Embryonic facial prominence (tissue), 1 donor: ENCODE measurements at regions not wholly inside any gene's neighbourhood (a gene's known extent, or its start where the extent isn't known, plus 50 kb on each side); places are given as distances from the start of the nearest gene placed in this dataset.
A peak's percentile ranks its signal among the peaks of the same experiment; 100 is the strongest.

Experiments used
- DNase-seq: peaks from one replicate; pipeline ENCODE4 v3.0.0-alpha.2; 2016; ENCODE audit errors: extremely low spot score

DNA sequence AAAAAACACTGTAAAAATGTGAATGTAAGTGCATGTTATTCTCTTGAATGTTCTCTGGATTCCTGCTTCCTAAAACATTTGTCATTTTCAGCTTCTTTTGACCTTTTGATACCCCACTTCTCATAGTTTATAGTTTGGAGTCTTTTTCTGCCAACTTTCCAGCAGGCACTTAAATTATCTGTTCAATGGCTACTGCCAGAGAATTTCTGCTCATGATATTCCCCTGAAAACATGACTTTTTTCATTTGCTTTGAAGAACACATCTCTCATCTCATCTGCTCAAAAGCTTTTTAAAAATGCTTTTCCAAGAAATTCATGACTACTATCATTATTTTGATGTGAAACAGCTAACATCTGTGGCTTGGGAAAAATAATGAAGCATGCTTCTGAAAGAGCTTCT lies 269.7 kb upstream of the PCDH7 start:
- no peak for DNase-seq

DNA sequence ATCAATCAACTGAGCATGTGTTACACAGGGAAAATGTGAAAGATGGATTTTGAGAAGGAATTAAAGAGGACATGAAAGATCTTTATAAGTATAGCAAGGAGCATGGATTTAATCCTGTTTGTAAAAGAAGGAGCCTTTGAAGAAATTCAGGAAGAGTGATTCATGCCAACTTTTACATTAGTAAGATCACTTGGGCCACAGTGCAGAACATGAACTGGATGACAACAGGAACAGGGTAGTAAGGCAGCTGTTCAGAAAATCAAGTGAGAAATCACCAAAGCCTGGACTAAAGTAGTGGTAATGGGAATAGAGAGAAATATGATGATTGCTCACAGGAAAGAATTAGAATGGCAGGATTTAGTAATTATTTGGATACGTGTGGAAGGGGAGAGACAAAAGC lies 265.7 kb upstream of the PCDH7 start:
- no peak for DNase-seq

DNA sequence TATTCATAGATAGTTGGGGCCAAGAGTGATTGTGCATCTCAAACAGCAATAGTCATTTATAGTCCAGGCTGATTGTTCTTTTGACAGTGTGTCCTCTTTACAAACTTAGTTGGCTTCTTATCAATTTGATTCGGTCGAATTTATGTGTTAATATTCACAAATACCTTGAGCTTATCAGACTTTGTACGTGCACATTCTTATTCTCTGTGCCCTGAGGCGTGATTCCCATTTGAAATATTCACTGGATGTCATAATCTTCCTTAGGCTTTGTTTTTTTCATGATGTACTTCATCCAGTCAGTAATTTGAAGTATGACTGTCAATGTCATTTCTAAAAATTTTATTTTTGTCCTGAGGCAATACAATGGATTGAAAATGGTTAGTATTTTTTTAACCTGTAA lies 263.5 kb upstream of the PCDH7 start:
- no peak for DNase-seq

DNA sequence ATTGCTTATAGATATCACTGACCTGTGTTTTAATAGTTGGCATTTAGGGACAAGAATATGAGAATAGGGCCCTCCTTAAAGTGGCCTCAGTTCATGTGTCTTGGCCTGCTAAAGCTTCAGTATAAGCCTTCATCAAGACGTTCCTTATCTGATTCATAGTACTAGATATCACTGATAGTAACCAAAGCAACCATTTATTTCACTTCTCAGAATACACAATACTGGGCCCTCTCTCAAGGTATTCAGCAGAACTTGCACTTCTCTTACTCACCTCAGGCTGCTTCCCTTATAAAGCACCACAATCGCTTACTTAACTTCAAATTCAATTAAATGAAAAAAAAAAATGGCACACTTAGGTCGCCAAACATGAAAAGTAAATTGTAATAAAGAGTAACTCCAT lies 259.4 kb upstream of the PCDH7 start:
- no peak for DNase-seq

- no peak for DNase-seq
These were observed 259.0 kb upstream of the PCDH7 start for GRCh38 chr4:30461218-30461617.

DNA sequence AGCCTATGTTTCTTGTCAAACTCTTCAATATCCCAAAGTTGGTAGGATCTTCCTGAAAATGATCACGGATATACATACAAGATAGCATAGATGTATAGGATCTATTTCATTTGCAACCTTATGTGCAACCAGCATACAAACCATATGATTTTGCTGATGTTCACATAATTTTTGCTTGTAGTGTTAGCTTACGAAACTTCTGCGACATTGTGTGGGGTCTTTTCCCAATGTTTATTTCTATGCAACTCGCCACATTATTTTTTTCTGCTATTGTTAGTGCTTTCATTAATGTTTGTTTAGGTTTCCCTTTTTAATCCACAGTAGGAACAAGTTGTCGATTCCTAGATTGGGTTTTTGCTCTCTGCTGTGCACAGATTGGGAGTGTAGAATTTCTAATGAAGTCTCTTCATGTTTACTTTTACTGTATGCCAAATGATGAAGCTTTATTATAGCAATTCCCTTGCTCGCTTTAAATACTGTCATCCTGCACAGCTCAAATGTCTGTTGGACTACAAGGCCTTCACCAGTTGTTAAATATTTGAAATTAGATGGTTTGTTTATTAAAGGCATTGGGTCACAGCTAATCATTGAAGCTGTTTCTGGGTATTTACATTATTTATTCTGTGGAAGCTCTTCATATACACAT lies 257.6 kb upstream of the PCDH7 start:
- DNase-seq = no peak

- DNase-seq = no peak
These were observed 248.3 kb upstream of the PCDH7 start for GRCh38 chr4:30471861-30472260.

- DNase-seq = no peak
These were observed 246.9 kb upstream of the PCDH7 start for GRCh38 chr4:30473225-30473624.

- DNase-seq = no peak
These were observed 224.9 kb upstream of the PCDH7 start for GRCh38 chr4:30495251-30495650.

- DNase-seq = no peak
These were observed 224.4 kb upstream of the PCDH7 start for GRCh38 chr4:30495651-30496310.

DNA sequence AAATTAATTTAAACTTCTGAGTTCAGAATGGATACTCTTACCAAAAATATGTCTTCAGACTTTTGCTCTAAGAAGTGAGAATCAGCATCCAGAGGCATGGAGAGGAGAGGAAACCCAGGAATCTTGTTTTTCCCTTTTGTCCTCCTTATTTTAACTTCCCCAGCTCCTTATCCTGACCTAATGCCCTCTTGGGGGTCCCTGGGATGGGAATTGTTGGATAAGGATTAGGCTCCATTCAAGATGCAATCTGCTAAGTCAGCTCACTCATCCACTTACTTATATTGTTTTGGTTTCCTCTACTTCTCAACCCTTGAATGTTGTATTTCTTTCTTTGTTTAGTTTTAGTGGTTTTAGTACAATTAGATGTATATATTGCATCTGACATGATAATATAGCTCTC lies 208.4 kb upstream of the PCDH7 start:
- DNase-seq = no peak

- DNase-seq = no peak
These were observed 202.0 kb upstream of the PCDH7 start for GRCh38 chr4:30518211-30518610.

DNA sequence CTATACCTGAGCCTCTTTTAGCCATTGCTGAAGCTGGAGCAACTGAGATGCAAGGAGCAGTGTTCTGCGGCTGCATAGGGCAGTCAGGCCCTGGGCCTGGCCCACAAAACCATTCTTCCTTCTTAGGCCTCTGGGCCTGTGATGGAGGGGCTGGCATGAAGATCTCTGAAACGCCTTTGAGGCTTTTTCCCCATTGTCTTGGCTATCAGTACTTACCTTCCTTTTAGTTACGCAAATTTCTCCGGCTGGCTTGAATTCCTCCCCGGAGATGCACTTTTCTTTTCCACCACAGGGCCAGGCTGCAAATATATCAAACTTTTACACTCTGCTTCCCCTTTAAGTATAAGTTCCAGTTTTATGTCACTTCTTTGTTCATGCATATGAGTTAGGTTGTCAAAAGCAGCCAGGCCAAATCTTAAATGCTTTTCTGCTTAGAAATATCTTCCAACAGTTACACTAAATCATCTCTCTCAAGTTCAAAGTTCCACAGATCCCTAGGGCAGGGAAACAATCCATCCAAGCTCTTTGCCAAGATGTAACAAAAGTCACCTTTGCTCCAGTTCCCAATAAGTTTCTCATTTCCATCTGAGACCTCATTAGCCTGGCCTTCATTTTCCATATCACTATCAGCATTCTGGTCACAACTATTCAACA lies 194.4 kb upstream of the PCDH7 start:
- no peak for DNase-seq

GRCh38 chr4:30535255-30535654 lies 184.9 kb upstream of the PCDH7 start:
- DNase-seq = no peak

DNA sequence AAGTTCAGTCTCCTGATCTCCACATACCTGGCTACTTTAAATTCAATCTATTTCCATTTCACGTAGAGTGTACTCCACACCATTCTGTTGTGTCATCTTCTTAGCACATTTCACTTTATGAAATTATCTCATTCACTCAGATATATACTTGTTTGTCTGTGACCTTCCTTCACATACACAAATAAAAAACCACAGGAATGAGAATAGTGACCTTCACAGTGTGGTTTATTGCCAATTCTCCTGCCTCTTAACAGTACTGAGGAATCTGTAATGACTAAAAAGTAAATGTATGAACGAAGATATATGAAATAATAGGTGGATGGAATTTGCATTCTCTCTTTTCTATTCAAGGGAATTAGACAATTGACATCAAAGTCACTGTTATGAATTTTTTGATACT lies 183.9 kb upstream of the PCDH7 start:
- DNase-seq = no peak

GRCh38 chr4:30537456-30537855 lies 182.7 kb upstream of the PCDH7 start:
- DNase-seq = peak; percentile 9

GRCh38 chr4:30538794-30539193 lies 181.4 kb upstream of the PCDH7 start:
- no peak for DNase-seq

- DNase-seq = no peak
These were observed 177.1 kb upstream of the PCDH7 start for GRCh38 chr4:30543057-30543456.

GRCh38 chr4:30553151-30553550 lies 167.0 kb upstream of the PCDH7 start:
- no peak for DNase-seq

GRCh38 chr4:30553706-30554105 lies 166.5 kb upstream of the PCDH7 start:
- no peak for DNase-seq

GRCh38 chr4:30555775-30556174 lies 164.4 kb upstream of the PCDH7 start:
- no peak for DNase-seq

GRCh38 chr4:30559481-30559880 lies 160.7 kb upstream of the PCDH7 start:
- no peak for DNase-seq

- DNase-seq = no peak
These were observed 133.3 kb upstream of the PCDH7 start for GRCh38 chr4:30586850-30587249.
